Loucy (cell line): ENCODE measurements at regions not wholly inside any gene's neighbourhood (a gene's known extent, or its start where the extent isn't known, plus 50 kb on each side); places are given as distances from the start of the nearest gene placed in this dataset.
A peak's percentile ranks its signal among the peaks of the same experiment; 100 is the strongest.

Experiments
- H2AFZ ChIP-seq: fragments of 200-600 bp; sonication (generic); 2 replicates; pipeline ENCODE4 v1.6.0; 2016; ENCODE audit warnings: antibody characterized with exemption, mild to moderate bottlenecking, low read length, moderate library complexity
- H3F3A ChIP-seq: fragments of 200-600 bp; 2 replicates; pipeline ENCODE4 v1.6.0; 2016; ENCODE audit warnings: antibody characterized with exemption, low read depth, mild to moderate bottlenecking
- H3K27me3 ChIP-seq: fragments of 200-600 bp; sonication (generic); 2 replicates; pipeline ENCODE4 v1.6.1; 2014; ENCODE audit warnings: low read length, mild to moderate bottlenecking; ENCODE audit not compliant: insufficient read depth, poor library complexity, severe bottlenecking
- H3K36me3 ChIP-seq: fragments of 200-600 bp; sonication (generic); 2 replicates; pipeline ENCODE4 v1.6.1; 2016; ENCODE audit warnings: low read length; ENCODE audit not compliant: insufficient read depth
- H3K4me1 ChIP-seq: fragments of 200-600 bp; sonication (generic); 2 replicates; pipeline ENCODE4 v1.5.1; 2014; ENCODE audit warnings: low read length, mild to moderate bottlenecking; ENCODE audit not compliant: insufficient read depth, poor library complexity, severe bottlenecking
- H3K4me2 ChIP-seq: fragments of 200-600 bp; sonication (generic); 2 replicates; pipeline ENCODE4 v1.6.0; 2014; ENCODE audit warnings: antibody characterized with exemption, low read length, low read depth, mild to moderate bottlenecking; ENCODE audit not compliant: poor library complexity, severe bottlenecking
- H3K4me3 ChIP-seq: fragments of 200-600 bp; sonication (generic); 2 replicates; pipeline ENCODE4 v1.5.1; 2014; ENCODE audit warnings: low read length, mild to moderate bottlenecking, mixed read lengths; ENCODE audit not compliant: poor library complexity, severe bottlenecking
- H3K79me2 ChIP-seq: fragments of 200-600 bp; sonication (generic); 2 replicates; pipeline ENCODE4 v1.6.1; 2014; ENCODE audit warnings: low read length; ENCODE audit not compliant: insufficient read depth
- H3K9ac ChIP-seq: fragments of 200-600 bp; sonication (generic); 2 replicates; pipeline ENCODE4 v1.6.0; 2014; ENCODE audit warnings: mild to moderate bottlenecking, low read depth, low read length, moderate library complexity; ENCODE audit not compliant: poor library complexity, severe bottlenecking
- H3K9me2 ChIP-seq: fragments of 200-600 bp; sonication (generic); replicated peaks from 2 replicates; pipeline ENCODE4 v1.6.1; 2016; ENCODE audit warnings: low read depth, low read length, mixed read lengths
- H3K9me3 ChIP-seq: fragments of 200-600 bp; sonication (generic); 2 replicates; pipeline ENCODE4 v1.6.1; 2014; ENCODE audit warnings: mild to moderate bottlenecking, antibody characterized with exemption, low read length, low read depth; ENCODE audit not compliant: insufficient read depth
- H4K20me1 ChIP-seq: fragments of 200-600 bp; sonication (generic); 2 replicates; pipeline ENCODE4 v1.6.0; 2014; ENCODE audit warnings: antibody characterized with exemption, low read length, mild to moderate bottlenecking; ENCODE audit not compliant: insufficient read depth, poor library complexity, severe bottlenecking
- EZH2phosphoT487 ChIP-seq: fragments of 200-600 bp; IDR thresholded peaks from 2 replicates; pipeline ENCODE4 v1.6.1; 2018; ENCODE audit warnings: antibody characterized with exemption, mild to moderate bottlenecking, moderate library complexity, borderline replicate concordance
- TF ChIP-seq, protein P1 (sequence below): fragments of 200-600 bp; sonication (generic); conservative IDR thresholded peaks from 2 replicates; pipeline ENCODE4 v1.5.1; 2014; ENCODE audit warnings: mild to moderate bottlenecking, antibody characterized with exemption, low read length

DNA sequence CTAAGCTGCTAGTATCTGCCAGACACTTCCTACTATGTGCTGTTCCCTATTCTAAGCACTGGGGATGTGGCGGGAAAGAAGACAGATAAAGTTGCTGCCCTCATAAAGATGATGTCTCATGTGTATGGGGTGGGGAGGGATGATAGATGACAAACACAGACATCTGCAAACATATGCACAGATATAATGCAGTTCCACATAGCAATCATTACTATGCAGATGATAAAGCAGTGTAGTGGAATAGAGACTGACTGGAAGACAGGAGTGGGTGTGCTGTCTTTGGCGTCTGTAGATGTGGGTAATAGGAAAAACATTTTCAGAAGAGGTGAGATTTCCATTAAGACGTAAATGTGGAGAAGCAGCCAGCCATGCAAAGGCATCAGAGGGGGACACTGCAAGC, 243.6 kb downstream of the DPY19L2 start:
- Histone ChIP-seq H2AFZ (no peak overlapping the region), H3K9me2 (no peaks in the 10 kb centered on the region)
- no peak for TF ChIP-seq EZH2phosphoT487
- TF ChIP-seq, protein P1, sequence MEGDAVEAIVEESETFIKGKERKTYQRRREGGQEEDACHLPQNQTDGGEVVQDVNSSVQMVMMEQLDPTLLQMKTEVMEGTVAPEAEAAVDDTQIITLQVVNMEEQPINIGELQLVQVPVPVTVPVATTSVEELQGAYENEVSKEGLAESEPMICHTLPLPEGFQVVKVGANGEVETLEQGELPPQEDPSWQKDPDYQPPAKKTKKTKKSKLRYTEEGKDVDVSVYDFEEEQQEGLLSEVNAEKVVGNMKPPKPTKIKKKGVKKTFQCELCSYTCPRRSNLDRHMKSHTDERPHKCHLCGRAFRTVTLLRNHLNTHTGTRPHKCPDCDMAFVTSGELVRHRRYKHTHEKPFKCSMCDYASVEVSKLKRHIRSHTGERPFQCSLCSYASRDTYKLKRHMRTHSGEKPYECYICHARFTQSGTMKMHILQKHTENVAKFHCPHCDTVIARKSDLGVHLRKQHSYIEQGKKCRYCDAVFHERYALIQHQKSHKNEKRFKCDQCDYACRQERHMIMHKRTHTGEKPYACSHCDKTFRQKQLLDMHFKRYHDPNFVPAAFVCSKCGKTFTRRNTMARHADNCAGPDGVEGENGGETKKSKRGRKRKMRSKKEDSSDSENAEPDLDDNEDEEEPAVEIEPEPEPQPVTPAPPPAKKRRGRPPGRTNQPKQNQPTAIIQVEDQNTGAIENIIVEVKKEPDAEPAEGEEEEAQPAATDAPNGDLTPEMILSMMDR: no peak

DNA sequence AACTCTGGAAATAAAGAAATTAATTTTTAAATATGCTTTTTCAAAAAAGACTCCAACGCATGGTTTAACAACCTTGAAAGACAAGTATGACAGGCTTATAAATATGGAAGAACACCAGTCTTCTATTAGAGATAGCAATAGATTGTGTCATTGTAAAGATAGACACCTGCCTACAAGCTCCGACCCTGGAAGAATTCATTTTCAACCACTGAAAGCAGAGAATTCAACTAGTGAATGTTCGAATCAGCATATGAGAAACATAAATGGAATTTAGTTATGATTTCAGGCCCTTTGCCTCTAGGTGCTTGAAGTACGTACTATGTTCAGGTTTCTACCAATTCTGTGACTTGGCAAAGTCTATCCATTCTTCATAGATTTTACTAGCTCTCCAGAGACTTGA, 244.5 kb downstream of the DPY19L2 start:
- TF ChIP-seq, protein P1: no peak
- TF ChIP-seq EZH2phosphoT487: no peak
- no peak overlapping the region for H3K4me3 ChIP-seq

More for the DNA sequence above, 243.6 kb downstream of the DPY19L2 start:
- no peak overlapping the region for H3K4me3 ChIP-seq
- H3K27me3 ChIP-seq: no peaks in the 10 kb centered on the region
- no peaks in the 10 kb centered on the region for H3K79me2 ChIP-seq
- H3K4me1 ChIP-seq: no peaks in the 10 kb centered on the region
- no peaks in the 10 kb centered on the region for H4K20me1 ChIP-seq
- H3K36me3 ChIP-seq: no peaks in the 10 kb centered on the region
- H3F3A ChIP-seq: no peaks in the 10 kb centered on the region
- H3K4me2 ChIP-seq: no peak overlapping the region
- no peaks in the 10 kb centered on the region for H3K9me3 ChIP-seq
- no peak overlapping the region for H3K9ac ChIP-seq

DNA sequence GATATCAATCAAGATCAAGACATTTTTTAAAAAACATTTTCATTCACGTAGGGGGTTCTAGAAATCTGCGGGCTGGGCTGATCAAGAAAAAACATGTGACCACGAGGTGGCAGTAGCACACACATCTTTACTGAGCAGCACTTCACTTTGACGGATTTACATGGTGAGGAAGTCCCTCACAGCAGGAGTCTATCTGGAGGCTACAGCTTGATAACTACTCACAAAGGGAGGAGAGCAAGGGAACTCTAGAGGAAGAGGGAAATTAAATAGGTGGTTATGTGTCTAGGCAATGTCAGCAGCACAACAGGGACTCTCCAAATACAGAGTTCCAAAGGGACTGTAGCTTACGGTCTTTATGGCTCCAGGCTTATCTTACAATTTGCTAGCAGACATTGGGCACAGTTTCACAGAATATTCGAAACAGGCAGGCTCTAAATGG, 248.1 kb downstream of the DPY19L2 start:
- no peaks in the 10 kb centered on the region; the same call in 1 of the 2 replicates for H3K9me3 ChIP-seq
- no peaks in the 10 kb centered on the region for H3K79me2 ChIP-seq
- TF ChIP-seq EZH2phosphoT487: no peak
- TF ChIP-seq, protein P1: peak; percentile 83
- H3K9ac ChIP-seq: no peak overlapping the region
- H3K27me3 ChIP-seq: no peaks in the 10 kb centered on the region
- H4K20me1 ChIP-seq: no peaks in the 10 kb centered on the region
- H2AFZ ChIP-seq: peak overlapping the region; percentile 42
- no peak overlapping the region for H3K4me3 ChIP-seq
- H3K36me3 ChIP-seq: no peaks in the 10 kb centered on the region
- no peaks in the 10 kb centered on the region for H3F3A ChIP-seq
- no peaks in the 10 kb centered on the region for H3K9me2 ChIP-seq
- H3K4me2 ChIP-seq: no peak overlapping the region
- no peaks in the 10 kb centered on the region for H3K4me1 ChIP-seq

More for the DNA sequence above, 244.5 kb downstream of the DPY19L2 start:
- H2AFZ ChIP-seq: no peak overlapping the region
- H3K9me2 ChIP-seq: no peaks in the 10 kb centered on the region
- no peaks in the 10 kb centered on the region for H4K20me1 ChIP-seq
- H3K4me1 ChIP-seq: no peaks in the 10 kb centered on the region
- no peaks in the 10 kb centered on the region for H3K36me3 ChIP-seq
- no peaks in the 10 kb centered on the region for H3F3A ChIP-seq
- H3K4me2 ChIP-seq: no peak overlapping the region
- H3K9me3 ChIP-seq: no peaks in the 10 kb centered on the region
- H3K9ac ChIP-seq: no peak overlapping the region
- H3K27me3 ChIP-seq: no peaks in the 10 kb centered on the region
- H3K79me2 ChIP-seq: no peaks in the 10 kb centered on the region
